H9 (cell line): ENCODE measurements at regions not wholly inside any gene's neighbourhood (a gene's known extent, or its start where the extent isn't known, plus 50 kb on each side); places are given as distances from the start of the nearest gene placed in this dataset.

ENCODE experiments used
- DNase-seq: peaks from one replicate; pipeline ENCODE4 v3.0.0-alpha.2; 2017
- H2AFZ ChIP-seq: one replicate; pipeline ENCODE4 v1.6.1; 2013; ENCODE audit warnings: mild to moderate bottlenecking, low read length, control low read depth, moderate library complexity
- H2AK5ac ChIP-seq: 2 replicates; pipeline ENCODE4 v1.6.1; 2013; ENCODE audit warnings: low read length, control low read depth, mixed read lengths; ENCODE audit not compliant: insufficient read length
- H2BK120ac ChIP-seq: one replicate; pipeline ENCODE4 v1.6.1; 2013; ENCODE audit warnings: low read depth, mild to moderate bottlenecking, low read length, control low read depth, inconsistent platforms; ENCODE audit not compliant: poor library complexity, severe bottlenecking
- H2BK12ac ChIP-seq: 2 replicates; pipeline ENCODE4 v1.6.1; 2013; ENCODE audit warnings: low read length, control low read depth, mixed read lengths, low read depth; ENCODE audit not compliant: insufficient read length
- H2BK15ac ChIP-seq: 2 replicates; pipeline ENCODE4 v1.6.1; 2013; ENCODE audit warnings: low read depth, low read length, control low read depth
- H2BK20ac ChIP-seq: one replicate; pipeline ENCODE4 v1.6.1; 2013; ENCODE audit warnings: low read depth, mild to moderate bottlenecking, low read length, control low read depth, inconsistent platforms; ENCODE audit not compliant: poor library complexity, severe bottlenecking
- H2BK5ac ChIP-seq: 2 replicates; pipeline ENCODE4 v1.6.1; 2013; ENCODE audit warnings: low read length, control low read depth, mixed read lengths; ENCODE audit not compliant: insufficient read length
- H3K14ac ChIP-seq: 2 replicates; pipeline ENCODE4 v1.6.1; 2013; ENCODE audit warnings: low read length, control low read depth; ENCODE audit not compliant: insufficient read depth
- H3K18ac ChIP-seq: 2 replicates; pipeline ENCODE4 v1.6.1; 2013; ENCODE audit warnings: low read depth, mild to moderate bottlenecking, mixed read lengths, low read length, control low read depth; ENCODE audit not compliant: insufficient read length
- H3K23ac ChIP-seq: 2 replicates; pipeline ENCODE4 v1.6.1; 2013; ENCODE audit warnings: low read length, control low read depth, mixed read lengths, low read depth; ENCODE audit not compliant: insufficient read length
- H3K23me2 ChIP-seq: 2 replicates; pipeline ENCODE4 v1.6.1; 2013; ENCODE audit warnings: low read depth, mild to moderate bottlenecking, mixed read lengths, low read length, control low read depth; ENCODE audit not compliant: insufficient read length, poor library complexity, severe bottlenecking
- H3K27ac ChIP-seq: 2 replicates; pipeline ENCODE4 v1.5.1; 2013; ENCODE audit warnings: low read length, control low read depth, mixed read lengths, low read depth; ENCODE audit not compliant: insufficient read length
- H3K27me3 ChIP-seq: 2 replicates; pipeline ENCODE4 v1.6.1; 2013; ENCODE audit warnings: low read length, control low read depth, inconsistent platforms; ENCODE audit not compliant: insufficient read depth
- H3K4ac ChIP-seq: 2 replicates; pipeline ENCODE4 v1.6.1; 2013; ENCODE audit warnings: low read depth, mild to moderate bottlenecking, control low read depth, inconsistent platforms, low read length, moderate library complexity
- H3K4me1 ChIP-seq: 2 replicates; pipeline ENCODE4 v1.6.1; 2013; ENCODE audit warnings: low read length, control low read depth, inconsistent platforms; ENCODE audit not compliant: insufficient read depth
- H3K4me2 ChIP-seq: 2 replicates; pipeline ENCODE4 v1.6.1; 2013; ENCODE audit warnings: low read length, control low read depth, mixed read lengths; ENCODE audit not compliant: insufficient read length, insufficient read depth
- H3K56ac ChIP-seq: 2 replicates; pipeline ENCODE4 v1.6.1; 2013; ENCODE audit warnings: low read depth, mild to moderate bottlenecking, mixed read lengths, low read length, control low read depth; ENCODE audit not compliant: insufficient read length
- H3K79me1 ChIP-seq: 2 replicates; pipeline ENCODE4 v1.6.1; 2013; ENCODE audit warnings: low read depth, mild to moderate bottlenecking, moderate library complexity, low read length, control low read depth, inconsistent platforms; ENCODE audit not compliant: insufficient read depth, poor library complexity, severe bottlenecking
- H3K79me2 ChIP-seq: 2 replicates; pipeline ENCODE4 v1.6.1; 2013; ENCODE audit warnings: low read length, control low read depth, inconsistent platforms; ENCODE audit not compliant: insufficient read depth
- H3K9ac ChIP-seq: 2 replicates; pipeline ENCODE4 v1.6.1; 2013; ENCODE audit warnings: low read length, control low read depth, mixed read lengths; ENCODE audit not compliant: insufficient read length; ENCODE audit errors: extremely low read depth
- H3K9me3 ChIP-seq: one replicate; pipeline ENCODE4 v1.6.1; 2013; ENCODE audit warnings: low read depth, low read length, inconsistent platforms; ENCODE audit not compliant: control insufficient read depth
- H3T11ph ChIP-seq: one replicate; pipeline ENCODE4 v1.6.1; 2013; ENCODE audit warnings: mild to moderate bottlenecking, low read length, control low read depth, inconsistent platforms
- H4K20me1 ChIP-seq: one replicate; pipeline ENCODE4 v1.6.1; 2013; ENCODE audit not compliant: control insufficient read depth, insufficient read length, insufficient read depth
- H4K5ac ChIP-seq: 2 replicates; pipeline ENCODE4 v1.6.1; 2013; ENCODE audit warnings: low read depth, mild to moderate bottlenecking, mixed read lengths, low read length, control low read depth; ENCODE audit not compliant: insufficient read length
- H4K8ac ChIP-seq: replicated peaks from 2 replicates; pipeline ENCODE4 v1.6.1; 2013; ENCODE audit warnings: low read length, control low read depth, mixed read lengths, low read depth; ENCODE audit not compliant: insufficient read length
- H4K91ac ChIP-seq: 2 replicates; pipeline ENCODE4 v1.6.1; 2013; ENCODE audit warnings: low read depth, mild to moderate bottlenecking, moderate library complexity, mixed read lengths, low read length, control low read depth; ENCODE audit not compliant: insufficient read length
- H3K27ac Mint-ChIP-seq, 3 experiments: 2 replicates in 2 of 3; 3 replicates in 1 of 3; pipeline ENCODE4 v1.8.0; 2020 to 2021; ENCODE audit warnings: mixed read lengths in 3 of 3, mild to moderate bottlenecking in 1 of 3, moderate library complexity in 1 of 3
- H3K27me3 Mint-ChIP-seq: 2 replicates; pipeline ENCODE4 v1.8.0; 2021; ENCODE audit warnings: low read depth, mild to moderate bottlenecking, moderate library complexity, mixed read lengths
- H3K36me3 Mint-ChIP-seq, 3 experiments: 2 replicates in 2 of 3; 3 replicates in 1 of 3; pipeline ENCODE4 v1.8.0; 2020 to 2021; ENCODE audit warnings: low read depth in 3 of 3, mixed read lengths in 3 of 3; ENCODE audit not compliant: insufficient read depth in 1 of 3
- H3K4me1 Mint-ChIP-seq, 2 experiments: 2 replicates each; pipeline ENCODE4 v1.8.0; 2020; ENCODE audit warnings: mixed read lengths in 2 of 2
- H3K4me3 Mint-ChIP-seq, 2 experiments: 2 replicates in 1 of 2; 3 replicates in 1 of 2; pipeline ENCODE4 v1.8.0; 2020 to 2021; ENCODE audit warnings: mild to moderate bottlenecking in 2 of 2, mixed read lengths in 2 of 2, moderate library complexity in 1 of 2
- H3K9me3 Mint-ChIP-seq, 2 experiments: 2 replicates in 1 of 2; 3 replicates in 1 of 2; pipeline ENCODE4 v1.8.0; 2020; ENCODE audit warnings: mild to moderate bottlenecking in 2 of 2, mixed read lengths in 2 of 2, moderate library complexity in 1 of 2
- CTCF ChIP-seq: fragments of 200-600 bp; sonication (generic); conservative IDR thresholded peaks from 3 replicates; pipeline ENCODE4 v1.8.0; 2021; ENCODE audit warnings: antibody characterized with exemption, mild to moderate bottlenecking
- WGBS: extraction: QIAGEN DNeasy Blood & Tissue Kit; methylation state at CpG from one replicate; pipeline ENCODE4 v1.1.7; 2013; ENCODE audit warnings: missing lambda C conversion rate, low lambda C conversion rate, mixed read lengths; ENCODE audit not compliant: insufficient read length; ENCODE audit errors: extremely low coverage; 5-methylcytosine and 5-hydroxymethylcytosine counted together

- H3K4me1 ChIP-seq, result no peaks in the 10 kb centered on the region
- no peak overlapping the region for H3K4me2 ChIP-seq
- H2BK12ac ChIP-seq, result no peak overlapping the region
- H3T11ph ChIP-seq, result no peak overlapping the region
- no peaks in the 10 kb centered on the region for H3K23me2 ChIP-seq
- peaks cover 2 to 4% of the 10 kb centered on the region in 2 experiments; a peak in 2 of 4 replicates for H3K4me1 Mint-ChIP-seq
- H3K36me3 Mint-ChIP-seq, result no peaks in the 10 kb centered on the region; a peak in 1 of 7 replicates
- H3K27ac Mint-ChIP-seq, result no peak overlapping the region
- H2BK120ac ChIP-seq, result no peak overlapping the region
- DNase-seq, result no peak
- H3K9me3 Mint-ChIP-seq, result no peaks in the 10 kb centered on the region
- no peak overlapping the region for H2BK20ac ChIP-seq
- H4K20me1 ChIP-seq, result no peaks in the 10 kb centered on the region
- no peaks in the 10 kb centered on the region for H3K79me1 ChIP-seq
- H3K56ac ChIP-seq, result no peak overlapping the region
- no peak overlapping the region for H3K4me3 Mint-ChIP-seq
- H2BK5ac ChIP-seq, result no peak overlapping the region
- peaks cover 3% of the 10 kb centered on the region; the same call in 1 of the 2 replicates for H3K27me3 ChIP-seq
- no peaks in the 10 kb centered on the region for H3K79me2 ChIP-seq
- no peak overlapping the region for H4K91ac ChIP-seq
- H2BK15ac ChIP-seq, result no peak overlapping the region
- no peak overlapping the region for H3K23ac ChIP-seq
- H4K8ac ChIP-seq, result no peak overlapping the region
- H3K27ac ChIP-seq, result no peak overlapping the region
- no peak overlapping the region for H3K9ac ChIP-seq
- no peak overlapping the region for H4K5ac ChIP-seq
- no peak overlapping the region for H3K14ac ChIP-seq
- H3K4ac ChIP-seq, result no peak overlapping the region
- TF ChIP-seq CTCF, result no peak
- WGBS, result no CpG with 5 or more reads among the region's 3 CpGs
- no peak overlapping the region for H2AK5ac ChIP-seq
- no peaks in the 10 kb centered on the region for H3K9me3 ChIP-seq
- H2AFZ ChIP-seq, result no peak overlapping the region
- H3K18ac ChIP-seq, result no peak overlapping the region
- H3K27me3 Mint-ChIP-seq, result peaks cover 40% of the 10 kb centered on the region
These were observed 901.5 kb downstream of the BRD1 start for GRCh38 chr22:48926136-48926535.
